ENCODE measurements at regions not wholly inside any gene's neighbourhood (a gene's known extent, or its start where the extent isn't known, plus 50 kb on each side); places are given as distances from the start of the nearest gene placed in this dataset.

- no peak for TF ChIP-seq CTCF (IDR thresholded peaks at IDR 0.05; ENCODE audit: insufficient read depth, missing control alignments)
- FAIRE-seq: no peak
- no peak for DNase-seq (ENCODE audit: insufficient read length, low spot score)
These were observed 374.7 kb downstream of the COL11A1 start for GRCh38 chr1:102733491-102734236.

DNA sequence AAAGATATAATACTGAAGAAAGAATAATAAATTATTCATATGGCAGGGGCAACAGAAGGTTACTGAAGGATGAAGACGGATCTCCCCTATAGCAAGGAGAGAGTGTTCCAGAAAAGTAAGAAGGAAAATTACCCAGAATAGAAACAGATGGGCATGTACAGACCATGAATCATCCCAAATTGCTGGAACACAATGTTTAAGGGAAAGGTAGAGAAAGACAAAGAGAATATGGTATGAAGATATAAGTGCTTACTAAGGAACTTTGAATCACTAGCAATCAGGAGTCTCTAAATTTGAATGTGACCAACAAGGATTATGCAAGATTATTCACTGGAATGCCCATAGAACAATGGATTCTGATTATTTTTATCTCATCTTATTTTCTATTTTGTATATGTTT, 375.4 kb downstream of the COL11A1 start:
- no peak for TF ChIP-seq CTCF (IDR thresholded peaks at IDR 0.05; ENCODE audit: insufficient read depth, missing control alignments)
- DNase-seq (ENCODE audit: insufficient read length, low spot score) (no peak), FAIRE-seq (no peak)

GRCh38 chr1:102726417-102726816, 381.9 kb downstream of the COL11A1 start:
- DNase-seq (ENCODE audit: insufficient read length, low spot score) (no peak), FAIRE-seq (no peak)
- no peak for TF ChIP-seq CTCF (IDR thresholded peaks at IDR 0.05; ENCODE audit: insufficient read depth, missing control alignments)

- TF ChIP-seq CTCF (IDR thresholded peaks at IDR 0.05; ENCODE audit: insufficient read depth, missing control alignments): no peak
- DNase-seq (ENCODE audit: insufficient read length, low spot score): no peak
- FAIRE-seq: peak; percentile 32
These were observed 383.6 kb downstream of the COL11A1 start for GRCh38 chr1:102724741-102725140.

DNA sequence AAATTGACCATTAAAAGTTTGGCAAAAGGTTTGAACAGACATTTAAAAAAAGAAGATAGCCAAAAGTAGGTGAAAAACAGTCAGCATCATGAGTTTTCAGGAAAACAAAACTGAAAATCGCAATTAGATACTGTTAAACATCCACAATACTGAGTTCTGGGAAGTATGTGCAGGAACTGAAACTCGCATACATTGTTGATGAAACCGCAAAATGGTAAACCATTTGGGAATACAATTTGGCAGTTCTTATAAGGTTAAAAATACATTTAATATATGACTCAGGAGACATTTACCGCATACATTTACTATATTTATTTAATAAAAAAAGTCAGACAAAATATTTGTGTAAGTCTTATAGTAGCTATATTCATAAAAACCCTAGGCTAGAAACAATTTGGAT, 393.2 kb downstream of the COL11A1 start:
- FAIRE-seq (no peak), DNase-seq (ENCODE audit: insufficient read length, low spot score) (no peak)
- TF ChIP-seq CTCF (IDR thresholded peaks at IDR 0.05; ENCODE audit: insufficient read depth, missing control alignments): no peak

DNA sequence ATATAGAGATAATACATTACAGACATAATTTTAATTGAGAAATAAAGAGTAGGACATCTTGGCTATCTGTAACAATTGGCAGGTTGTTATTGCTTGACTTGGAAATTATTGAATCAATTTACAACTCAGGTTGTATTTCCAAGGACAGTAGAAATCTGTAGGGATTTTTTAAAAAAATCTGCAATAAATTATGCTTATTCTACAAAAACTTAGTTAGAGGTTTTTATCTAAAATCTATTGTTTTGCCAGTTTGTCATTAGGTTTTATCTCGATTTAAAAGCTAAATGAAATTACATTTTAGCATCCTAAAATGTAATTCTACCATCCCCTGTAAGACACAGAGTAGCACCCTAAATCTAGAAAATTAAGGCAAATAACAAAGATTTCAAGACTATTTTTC, 408.8 kb downstream of the COL11A1 start:
- no peak for FAIRE-seq
- no peak for TF ChIP-seq CTCF (IDR thresholded peaks at IDR 0.05; ENCODE audit: insufficient read depth, missing control alignments)
- no peak for DNase-seq (ENCODE audit: insufficient read length, low spot score)

DNA sequence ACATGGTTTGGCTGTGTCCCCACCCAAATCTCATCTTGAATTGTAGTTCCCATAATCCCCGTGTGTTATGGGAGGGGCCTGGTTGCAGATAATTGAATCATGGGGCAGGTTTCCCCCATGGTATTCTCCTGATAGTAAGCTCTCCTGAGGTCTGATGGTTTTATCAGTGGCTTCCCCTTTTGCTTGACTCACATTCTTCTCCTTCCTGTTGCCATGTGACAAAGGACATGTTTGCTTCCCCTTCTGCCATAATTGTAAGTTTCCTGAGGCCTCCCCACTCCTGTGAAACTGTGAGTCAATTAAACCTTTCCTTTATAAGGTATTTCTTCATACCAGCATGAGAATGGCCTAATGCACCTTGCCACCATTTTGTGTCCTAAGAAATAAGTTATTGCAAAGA, 415.0 kb downstream of the COL11A1 start:
- DNase-seq (ENCODE audit: insufficient read length, low spot score): no peak
- no peak for FAIRE-seq
- no peak for TF ChIP-seq CTCF (IDR thresholded peaks at IDR 0.05; ENCODE audit: insufficient read depth, missing control alignments)

All from D721Med (cell line).